Keratinocyte (primary cell): ENCODE measurements at regions not wholly inside any gene's neighbourhood (a gene's known extent, or its start where the extent isn't known, plus 50 kb on each side); places are given as distances from the start of the nearest gene placed in this dataset.

ENCODE experiments used
- DNase-seq: peaks from one replicate; pipeline ENCODE4 v3.0.0-alpha.2; 2011; ENCODE audit warnings: low read depth, missing footprints, low spot score
- FAIRE-seq: peaks from 2 replicates; lab custom pipeline; 2011; peaks lifted over from hg19 to GRCh38; lab: Jason Lieb, UNC
- H2AFZ ChIP-seq: 2 replicates; pipeline ENCODE4 v1.6.0; 2012; ENCODE audit warnings: low read length, control low read depth, inconsistent platforms; ENCODE audit not compliant: control insufficient read depth
- H3K27ac ChIP-seq: 2 replicates; pipeline ENCODE4 v1.5.1; 2011; ENCODE audit warnings: low read length; ENCODE audit not compliant: control insufficient read depth, insufficient read depth
- H3K27me3 ChIP-seq: 3 replicates; pipeline ENCODE4 v1.6.0; 2011; ENCODE audit warnings: low read length; ENCODE audit not compliant: control insufficient read depth, insufficient read depth; ENCODE audit errors: extremely low read depth
- H3K36me3 ChIP-seq, 2 experiments: 2 replicates in 1 of 2; 3 replicates in 1 of 2; pipeline ENCODE4 v1.5.1; 2011; ENCODE audit warnings: low read length in 2 of 2, mild to moderate bottlenecking in 1 of 2; ENCODE audit not compliant: control insufficient read depth in 2 of 2, insufficient read depth in 2 of 2; ENCODE audit errors: extremely low read depth in 1 of 2
- H3K4me1 ChIP-seq: 3 replicates; pipeline ENCODE4 v1.5.1; 2011; ENCODE audit warnings: low read length; ENCODE audit not compliant: control insufficient read depth, insufficient read depth; ENCODE audit errors: extremely low read depth
- H3K4me2 ChIP-seq: 3 replicates; pipeline ENCODE4 v1.6.0; 2011; ENCODE audit warnings: low read depth, low read length; ENCODE audit not compliant: control insufficient read depth, insufficient read depth; ENCODE audit errors: extremely low read depth
- H3K4me3 ChIP-seq, 3 experiments: fragments of 200-600 bp in 1 of 3; sonication (generic) in 1 of 3; 2 replicates in 2 of 3; 3 replicates in 1 of 3; pipeline ENCODE4 v1.5.1; 2011 to 2016; ENCODE audit warnings: low read length in 3 of 3, mild to moderate bottlenecking in 3 of 3, control low read depth in 2 of 3, inconsistent platforms in 1 of 3, low read depth in 1 of 3, mixed read lengths in 1 of 3, mixed run types in 1 of 3, moderate library complexity in 1 of 3; ENCODE audit not compliant: control insufficient read depth in 2 of 3, insufficient read depth in 2 of 3; ENCODE audit errors: extremely low read depth in 1 of 3
- H3K79me2 ChIP-seq: 2 replicates; pipeline ENCODE4 v1.6.0; 2012; ENCODE audit warnings: low read length; ENCODE audit not compliant: control insufficient read depth, insufficient read depth
- H3K9ac ChIP-seq: 3 replicates; pipeline ENCODE4 v1.6.0; 2011; ENCODE audit warnings: low read length; ENCODE audit not compliant: control insufficient read depth, insufficient read depth; ENCODE audit errors: extremely low read depth
- H3K9me1 ChIP-seq: 3 replicates; pipeline ENCODE4 v1.6.0; 2011; ENCODE audit warnings: low read length; ENCODE audit not compliant: control insufficient read depth, insufficient read depth; ENCODE audit errors: extremely low read depth
- H3K9me3 ChIP-seq: 2 replicates; pipeline ENCODE4 v1.5.1; 2012; ENCODE audit warnings: low read depth, low read length; ENCODE audit not compliant: control insufficient read depth
- H4K20me1 ChIP-seq: 3 replicates; pipeline ENCODE4 v1.6.0; 2011; ENCODE audit warnings: low read length; ENCODE audit not compliant: control insufficient read depth, insufficient read depth; ENCODE audit errors: extremely low read depth
- CTCF ChIP-seq, 3 experiments: IDR thresholded peaks in 1 of 3; conservative IDR thresholded peaks in 1 of 3; optimal IDR thresholded peaks in 1 of 3; 2 replicates in 2 of 3; 3 replicates in 1 of 3; pipeline versions ENCODE3 to v1.5.1; 2011; ENCODE audit warnings: low read length in 3 of 3, mild to moderate bottlenecking in 3 of 3, moderate library complexity in 2 of 3, control low read depth in 1 of 3, inconsistent platforms in 1 of 3; ENCODE audit not compliant: insufficient read depth in 2 of 3; ENCODE audit errors: extremely low read depth in 1 of 3
- EZH2 ChIP-seq: IDR thresholded peaks from one replicate; pipeline ENCODE4 v1.6.1; 2012; ENCODE audit warnings: inconsistent platforms, mild to moderate bottlenecking, low read length, moderate library complexity
- dilution Hi-C: fragments of 300-500 bp; cut with MboI; formaldehyde crosslinking; loops from one replicate; pipeline ENCODE4 v1.7.0; 2020; ENCODE audit warnings: low sequenced_read_pairs; ENCODE audit not compliant: extremely low pct_ligation_motif_present

- Histone ChIP-seq H3K9me1 (no peaks in the 10 kb centered on the region), H4K20me1 (no peaks in the 10 kb centered on the region), H3K4me1 (no peaks in the 10 kb centered on the region), H3K9ac (no peak overlapping the region), H3K27ac (no peak overlapping the region), H3K79me2 (no peaks in the 10 kb centered on the region), H3K4me3 (no peak overlapping the region), H3K9me3 (no peaks in the 10 kb centered on the region), H3K27me3 (no peaks in the 10 kb centered on the region), H2AFZ (no peak overlapping the region), H3K4me2 (no peak overlapping the region), H3K36me3 (no peaks in the 10 kb centered on the region)
- dilution Hi-C loops = no loop called here
- no peak for DNase-seq
- no peak for FAIRE-seq
- TF ChIP-seq CTCF (optimal IDR thresholded peaks at IDR 0.05 in 1 of 3, IDR thresholded peaks at IDR 0.05 in 1 of 3, conservative IDR thresholded peaks at IDR 0.05 in 1 of 3; ENCODE audit: extremely low read depth in 1 of 3, insufficient read depth in 2 of 3, low read length in 3 of 3) (no peak), EZH2 (no peak)
Observed at GRCh38 chr14:40365305-40365704, 933.1 kb upstream of the FBXO33 start.

DNA sequence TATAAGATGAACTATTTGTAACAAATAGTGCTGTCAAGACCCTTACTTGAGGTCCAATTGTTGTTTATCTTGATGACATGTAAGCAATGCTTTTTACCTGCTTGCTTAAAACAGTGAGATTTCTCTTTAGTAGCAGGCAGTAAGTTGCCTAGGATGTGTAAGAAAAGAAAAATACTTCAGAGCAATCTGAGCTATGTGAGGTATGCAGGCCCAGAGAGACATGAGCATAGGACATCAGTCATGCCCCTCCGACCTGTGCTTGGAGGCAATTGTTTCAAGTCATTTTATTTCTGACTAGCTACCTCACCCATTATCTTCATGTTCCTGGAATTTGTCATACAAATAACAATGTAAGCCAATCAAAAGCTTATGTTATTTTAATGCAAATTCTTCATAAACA is 930.6 kb upstream of the FBXO33 start:
- TF ChIP-seq CTCF (optimal IDR thresholded peaks at IDR 0.05 in 1 of 3, IDR thresholded peaks at IDR 0.05 in 1 of 3, conservative IDR thresholded peaks at IDR 0.05 in 1 of 3; ENCODE audit: extremely low read depth in 1 of 3, insufficient read depth in 2 of 3, low read length in 3 of 3) = no peak
- no peak for TF ChIP-seq EZH2
- H3K9me3 ChIP-seq = peaks cover 3% of the 10 kb centered on the region
- dilution Hi-C loops = no loop called here
- H3K4me3 ChIP-seq = no peak overlapping the region
- no peaks in the 10 kb centered on the region for H4K20me1 ChIP-seq
- H3K4me2 ChIP-seq = no peak overlapping the region
- no peak overlapping the region for H2AFZ ChIP-seq
- DNase-seq (no peak), FAIRE-seq (no peak)
- no peaks in the 10 kb centered on the region for H3K36me3 ChIP-seq
- no peak overlapping the region for H3K9ac ChIP-seq
- no peaks in the 10 kb centered on the region for H3K27me3 ChIP-seq
- H3K4me1 ChIP-seq = no peaks in the 10 kb centered on the region
- H3K27ac ChIP-seq = no peak overlapping the region
- H3K79me2 ChIP-seq = no peaks in the 10 kb centered on the region
- H3K9me1 ChIP-seq = no peaks in the 10 kb centered on the region
